ENCODE measurements at regions not wholly inside any gene's neighbourhood (a gene's known extent, or its start where the extent isn't known, plus 50 kb on each side); places are given as distances from the start of the nearest gene placed in this dataset.
"Not testable (repeated sequence)": the region's sequence is repeated elsewhere in the genome, so short reads cannot be mapped to it uniquely, and the experiment has no call there.

DNA sequence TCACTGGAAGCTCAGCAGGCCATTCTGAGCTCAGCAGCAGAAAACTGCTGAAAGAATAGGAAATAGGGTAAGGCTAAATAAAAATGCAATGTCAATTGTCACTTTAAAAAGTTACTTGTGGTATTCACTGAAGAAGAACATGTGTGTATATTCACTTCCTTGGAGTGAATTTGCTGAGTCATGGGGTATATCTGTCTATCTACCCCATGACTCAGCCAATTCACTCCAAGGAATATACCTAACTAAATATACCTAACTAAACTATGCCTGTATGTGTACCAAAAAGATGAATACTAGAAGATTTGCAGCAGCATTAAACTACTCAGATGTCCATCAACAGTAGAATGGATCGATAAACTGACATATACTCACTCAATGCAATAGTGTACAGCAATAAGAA is 69.5 kb upstream of the KCNAB1 start:
- DNase-seq, result no peak

DNA sequence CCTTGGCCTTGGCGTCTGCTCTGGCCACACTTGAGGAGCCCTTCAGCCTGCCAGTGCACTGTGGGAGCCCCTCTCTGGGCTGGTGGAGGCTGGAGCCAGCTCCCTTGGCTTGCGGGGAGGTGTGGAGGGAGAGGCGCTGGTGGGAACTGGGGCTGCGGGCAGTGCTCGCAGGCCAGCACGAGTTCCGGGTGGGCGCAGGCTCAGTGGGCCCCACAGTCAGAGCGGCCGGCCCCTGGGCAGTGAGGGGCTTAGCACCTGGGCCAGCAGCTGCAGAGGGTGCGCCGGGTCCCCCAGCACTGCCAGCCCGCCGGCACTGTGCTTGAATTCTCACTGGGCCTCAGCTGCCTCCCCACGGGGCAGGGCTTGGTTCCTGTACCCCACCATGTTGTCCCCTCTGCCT is 68.7 kb upstream of the KCNAB1 start:
- no peak for DNase-seq

DNA sequence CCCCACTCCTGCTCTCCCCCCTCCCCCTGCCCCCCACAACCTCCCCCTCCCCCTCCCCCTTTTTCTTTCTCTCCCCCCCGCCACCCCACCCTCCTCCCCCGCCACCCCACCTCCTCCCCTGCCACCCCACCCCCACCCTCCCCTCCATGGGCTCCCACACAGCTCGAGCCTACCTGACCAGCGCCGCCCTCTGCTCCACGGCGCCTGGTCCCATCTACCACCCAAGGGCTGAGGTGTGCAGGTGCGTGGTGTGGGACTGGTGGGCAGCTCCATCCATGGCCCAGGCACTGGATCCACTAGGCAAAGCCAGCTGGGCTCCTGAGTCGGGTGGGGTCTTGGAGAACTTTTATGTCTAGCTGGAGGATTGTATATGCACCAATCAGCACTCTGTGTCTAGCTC is 68.3 kb upstream of the KCNAB1 start:
- no peak for DNase-seq

DNA sequence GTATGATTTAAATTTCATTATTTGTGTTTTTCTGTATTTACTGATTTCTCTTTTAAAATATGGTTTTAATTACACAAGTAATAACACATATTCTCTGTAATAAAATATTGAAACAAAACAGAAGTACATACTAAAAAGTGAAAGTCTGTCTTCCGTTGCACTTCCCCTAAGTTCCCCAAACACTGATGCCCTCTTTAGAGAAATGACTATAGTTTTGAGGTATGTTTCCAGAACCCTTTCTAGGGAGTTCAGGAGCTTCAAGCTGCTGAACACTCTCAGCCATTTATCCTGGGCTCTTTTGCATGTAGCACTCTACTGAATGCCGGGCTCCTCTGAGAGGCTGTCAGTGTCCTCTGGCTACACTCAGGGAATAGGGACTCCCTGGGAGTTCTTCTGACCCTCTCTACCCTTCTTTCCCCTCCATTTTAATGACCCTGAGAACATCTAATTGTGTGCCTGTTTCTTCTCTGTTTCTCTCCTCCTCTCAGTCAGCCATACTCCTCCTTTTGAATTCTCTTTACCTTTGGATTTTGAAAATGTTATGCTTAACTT is 60.4 kb upstream of the KCNAB1 start:
- no peak for DNase-seq

DNA sequence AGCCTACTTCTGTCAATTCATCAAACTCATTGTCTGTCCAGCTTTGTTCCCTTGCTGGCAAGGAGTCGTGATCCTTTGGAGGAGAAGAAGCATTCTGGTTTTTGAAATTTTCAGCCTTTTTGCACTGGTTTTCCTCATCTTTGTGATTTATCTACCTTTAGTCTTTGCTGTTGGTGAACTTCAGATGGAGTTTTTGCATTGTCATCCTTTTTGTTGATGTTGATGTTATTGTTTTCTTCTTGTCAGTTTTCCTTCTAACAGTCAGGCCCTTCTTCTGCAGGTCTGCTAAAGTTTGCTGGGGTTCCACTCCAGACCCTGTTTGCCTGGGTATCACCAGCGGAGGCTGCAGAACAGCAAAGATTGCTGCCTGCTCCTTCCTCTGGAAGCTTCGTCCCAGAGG is 52.2 kb upstream of the KCNAB1 start:
- DNase-seq, result not testable (repeated sequence)

DNA sequence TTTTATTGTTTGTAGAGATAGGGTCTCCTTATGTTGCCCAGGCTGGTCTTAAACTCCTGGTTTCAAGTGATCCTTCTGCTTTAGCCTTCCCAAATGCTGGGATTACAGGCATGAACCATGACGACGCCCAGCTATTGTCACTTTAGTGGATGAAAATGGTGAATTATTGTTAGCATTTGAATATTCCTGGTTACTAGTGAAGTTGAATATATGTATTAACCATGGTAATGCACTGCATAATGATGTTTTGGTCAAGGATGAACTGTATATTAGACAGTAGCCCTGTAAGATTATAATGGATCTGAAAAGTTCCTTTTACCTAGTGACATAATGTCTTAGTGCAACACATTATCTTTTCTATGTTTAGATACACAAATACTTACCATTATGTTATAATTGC is 50.4 kb upstream of the KCNAB1 start:
- no peak for DNase-seq
